HG03060 (cell line): ENCODE measurements at regions not wholly inside any gene's neighbourhood (a gene's known extent, or its start where the extent isn't known, plus 50 kb on each side); places are given as distances from the start of the nearest gene placed in this dataset.
"Not testable (repeated sequence)": the region's sequence is repeated elsewhere in the genome, so short reads cannot be mapped to it uniquely, and the experiment has no call there.

Experiments
- ATAC-seq: cut with Tn5 transposase; IDR thresholded peaks from one replicate; pipeline ENCODE4 v1.9.1; 2021; ENCODE audit warnings: low read depth, moderate number of reproducible peaks; ENCODE audit not compliant: unreplicated experiment

GRCh38 chr1:5691795-5692509 lies 300.3 kb downstream of the NPHP4 start:
- ATAC-seq: no peak

- ATAC-seq: no peak
Measured at GRCh38 chr1:5690898-5691297, 301.3 kb downstream of the NPHP4 start.

- no peak for ATAC-seq
Measured at GRCh38 chr1:5690291-5690690, 301.9 kb downstream of the NPHP4 start.

- no peak for ATAC-seq
Measured at GRCh38 chr1:5688081-5689077, 303.8 kb downstream of the NPHP4 start.

- no peak for ATAC-seq
Measured at GRCh38 chr1:5686925-5687706, 305.1 kb downstream of the NPHP4 start.

GRCh38 chr1:5686195-5686594 lies 306.0 kb downstream of the NPHP4 start:
- ATAC-seq: no peak

GRCh38 chr1:5685446-5686040 lies 306.7 kb downstream of the NPHP4 start:
- ATAC-seq: no peak

- no peak for ATAC-seq
Measured at GRCh38 chr1:5684791-5685190, 307.4 kb downstream of the NPHP4 start.

- no peak for ATAC-seq
Measured at GRCh38 chr1:5683446-5683845, 308.8 kb downstream of the NPHP4 start.

- no peak for ATAC-seq
Measured at GRCh38 chr1:5682626-5683225, 309.5 kb downstream of the NPHP4 start.

GRCh38 chr1:5681654-5682053 lies 310.6 kb downstream of the NPHP4 start:
- ATAC-seq: no peak

GRCh38 chr1:5680600-5680999 lies 311.6 kb downstream of the NPHP4 start:
- ATAC-seq: no peak

GRCh38 chr1:5678759-5679158 lies 313.5 kb downstream of the NPHP4 start:
- ATAC-seq: no peak

GRCh38 chr1:5672355-5672754 lies 319.9 kb downstream of the NPHP4 start:
- not testable (repeated sequence) for ATAC-seq

GRCh38 chr1:5670590-5671350 lies 321.5 kb downstream of the NPHP4 start:
- ATAC-seq: no peak

- ATAC-seq: no peak
Measured at GRCh38 chr1:5667513-5668325, 324.5 kb downstream of the NPHP4 start.

- no peak for ATAC-seq
Measured at GRCh38 chr1:5664906-5665875, 327.0 kb downstream of the NPHP4 start.
